HG03066 (cell line): ENCODE measurements at regions not wholly inside any gene's neighbourhood (a gene's known extent, or its start where the extent isn't known, plus 50 kb on each side); places are given as distances from the start of the nearest gene placed in this dataset.

ENCODE experiments used
- ATAC-seq: cut with Tn5 transposase; IDR thresholded peaks from one replicate; pipeline ENCODE4 v1.9.1; 2021; ENCODE audit warnings: low read depth; ENCODE audit not compliant: unreplicated experiment

DNA sequence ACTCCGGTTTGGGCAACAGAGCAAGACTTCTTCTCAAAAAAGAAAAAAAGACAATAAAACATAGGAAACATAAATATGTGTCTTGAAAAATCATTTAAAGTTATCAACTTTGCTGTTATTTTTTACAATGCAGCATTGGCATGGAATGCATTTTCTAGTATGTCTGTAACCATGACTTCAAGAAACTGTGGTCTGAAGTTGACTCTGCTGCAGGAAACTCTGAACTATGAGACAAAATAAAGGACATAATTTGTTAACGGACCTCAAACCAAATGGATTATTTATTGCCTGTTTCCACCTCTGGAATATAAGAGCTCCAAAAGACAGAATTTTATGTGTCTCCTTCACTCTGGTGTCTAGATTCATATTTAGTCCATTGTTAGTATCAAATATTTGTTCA is 79.1 kb downstream of the TRIB2 start:
- ATAC-seq = no peak

DNA sequence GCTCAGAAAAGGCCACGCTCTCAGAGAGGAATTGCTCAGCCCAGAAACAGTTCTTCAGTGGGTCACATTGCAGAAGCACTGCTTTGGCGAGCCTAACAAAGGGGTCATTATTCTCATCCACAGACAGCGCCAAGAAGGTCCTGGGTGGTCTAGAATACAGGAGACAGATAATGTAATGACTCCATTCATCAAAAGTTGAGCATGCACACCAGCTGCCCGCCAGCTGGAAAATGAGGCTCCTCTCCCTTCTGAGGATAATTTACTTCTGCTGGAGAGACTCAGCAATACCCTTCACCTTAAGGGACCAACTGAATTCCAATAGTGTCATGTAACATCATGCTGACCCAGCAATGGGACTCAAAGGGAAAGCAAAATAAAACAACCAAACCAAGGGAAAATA is 79.9 kb downstream of the TRIB2 start:
- no peak for ATAC-seq

DNA sequence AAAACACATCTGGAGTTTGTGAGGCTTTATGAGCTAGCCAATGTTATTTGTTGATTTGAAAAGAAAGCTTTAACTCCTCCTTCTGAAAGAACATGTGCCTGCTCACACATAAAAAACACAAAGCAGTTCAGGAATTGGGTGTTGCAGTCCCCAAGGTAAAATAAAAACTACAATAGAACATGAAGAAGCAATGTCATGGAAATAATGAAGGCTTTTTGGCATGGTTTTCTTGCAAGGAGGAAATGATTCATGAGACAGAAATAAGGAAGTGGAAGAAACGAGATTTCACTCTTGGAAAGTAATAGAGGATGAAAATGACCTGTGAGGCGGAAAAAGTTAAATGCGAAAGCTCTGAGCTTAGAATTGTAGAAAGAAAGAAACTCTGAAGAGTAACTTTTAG is 81.1 kb downstream of the TRIB2 start:
- no peak for ATAC-seq

DNA sequence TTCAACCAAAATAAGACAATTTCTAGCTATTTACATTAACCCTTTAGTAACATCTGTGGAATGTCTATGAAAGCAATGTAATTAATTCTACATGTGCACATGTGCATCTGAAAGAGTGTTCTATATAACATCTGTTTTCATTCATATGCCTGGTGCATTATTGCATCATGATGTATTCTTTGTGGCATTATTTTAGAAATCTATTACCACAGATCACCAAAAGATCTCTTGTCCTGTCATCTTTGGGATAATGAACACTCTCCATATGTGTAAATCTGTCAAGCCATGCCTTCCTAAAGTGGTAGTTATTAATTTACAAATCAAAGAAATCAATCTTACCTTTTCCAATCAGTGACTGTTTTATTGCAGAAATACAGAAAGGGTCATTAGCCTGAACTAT is 86.9 kb downstream of the TRIB2 start:
- no peak for ATAC-seq

DNA sequence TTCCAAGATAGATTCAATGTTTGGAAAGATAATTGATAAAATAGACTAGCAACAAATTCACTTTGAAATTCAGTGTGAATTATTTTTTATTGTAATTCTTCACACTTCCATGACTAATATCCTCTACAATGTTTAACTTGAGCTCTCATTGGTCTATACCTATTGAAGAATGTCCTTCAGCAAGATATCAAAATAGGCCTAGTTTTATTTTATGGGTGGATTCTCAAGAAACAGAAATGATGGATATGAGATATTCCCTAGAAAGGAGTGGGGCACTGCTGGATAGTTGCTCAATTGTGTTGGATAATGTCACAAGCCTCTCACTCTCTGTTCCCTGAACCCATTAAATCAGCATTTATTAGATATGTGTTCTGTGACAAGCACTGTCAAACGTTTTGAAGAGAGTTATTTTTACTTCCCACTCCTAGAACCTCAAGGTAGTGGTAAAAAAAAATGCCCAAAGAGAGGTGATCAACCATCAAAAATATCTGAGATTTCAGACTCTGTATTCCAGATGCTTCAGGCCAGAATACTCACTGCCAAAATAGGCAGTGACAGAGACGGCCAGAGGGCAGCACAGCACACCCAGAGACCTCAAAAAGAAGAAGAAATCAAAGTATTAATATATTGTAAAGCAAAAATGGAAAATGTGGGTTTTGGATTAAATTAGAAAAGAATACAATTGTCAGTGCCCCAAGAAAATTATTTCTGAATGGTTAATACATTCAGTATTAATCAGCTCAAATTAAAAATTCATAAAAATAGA is 87.5 kb downstream of the TRIB2 start:
- ATAC-seq = no peak

DNA sequence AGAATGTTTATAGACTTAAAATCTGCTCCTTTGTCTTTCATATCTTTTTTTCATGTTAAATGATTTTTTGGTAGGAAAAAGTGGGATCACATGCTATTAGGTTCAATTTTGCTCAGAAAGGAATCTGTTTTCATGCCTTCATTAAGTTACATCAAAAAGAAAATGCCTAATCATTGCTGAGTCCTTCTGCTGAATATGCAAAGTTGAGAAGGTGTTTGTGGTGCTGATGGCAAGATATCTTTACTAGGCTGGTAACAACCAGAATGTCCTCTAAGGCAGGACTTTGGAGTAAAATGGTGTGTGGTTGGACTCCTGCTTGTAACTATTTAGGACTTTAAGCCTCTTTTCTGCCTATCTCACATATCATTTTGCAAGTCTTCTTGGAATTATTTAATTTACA is 88.3 kb downstream of the TRIB2 start:
- ATAC-seq = no peak

DNA sequence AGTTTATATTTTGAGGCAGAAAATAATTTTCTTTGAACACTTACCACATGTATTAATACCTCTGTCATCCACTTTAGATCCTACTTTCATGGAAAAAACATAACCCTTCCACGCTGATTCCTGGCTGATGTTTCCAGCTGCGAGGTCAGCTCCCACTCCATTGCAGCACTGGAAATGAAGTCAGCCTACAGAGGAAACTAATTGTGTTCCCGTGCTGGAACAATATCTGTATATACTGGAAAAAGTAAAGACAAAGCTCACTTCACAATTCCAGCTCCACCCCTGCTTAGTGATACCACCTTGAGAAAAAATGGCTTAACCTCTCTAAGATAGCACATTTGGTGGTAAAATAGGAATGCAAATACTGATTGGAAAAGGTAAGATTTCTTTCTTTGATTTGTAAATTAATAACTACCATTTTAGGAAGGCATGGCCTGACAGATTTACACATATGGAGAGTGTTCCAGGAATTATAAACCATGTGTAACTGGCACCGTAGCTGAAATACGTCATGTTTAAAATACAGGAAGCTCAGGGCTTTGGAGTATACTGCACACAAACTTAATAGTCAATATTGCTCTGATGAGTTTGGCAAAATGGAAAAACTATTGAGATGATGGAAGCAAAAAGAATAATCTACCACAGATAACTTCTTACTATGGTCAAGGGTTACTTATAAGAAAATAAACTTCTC is 90.0 kb downstream of the TRIB2 start:
- ATAC-seq = no peak

DNA sequence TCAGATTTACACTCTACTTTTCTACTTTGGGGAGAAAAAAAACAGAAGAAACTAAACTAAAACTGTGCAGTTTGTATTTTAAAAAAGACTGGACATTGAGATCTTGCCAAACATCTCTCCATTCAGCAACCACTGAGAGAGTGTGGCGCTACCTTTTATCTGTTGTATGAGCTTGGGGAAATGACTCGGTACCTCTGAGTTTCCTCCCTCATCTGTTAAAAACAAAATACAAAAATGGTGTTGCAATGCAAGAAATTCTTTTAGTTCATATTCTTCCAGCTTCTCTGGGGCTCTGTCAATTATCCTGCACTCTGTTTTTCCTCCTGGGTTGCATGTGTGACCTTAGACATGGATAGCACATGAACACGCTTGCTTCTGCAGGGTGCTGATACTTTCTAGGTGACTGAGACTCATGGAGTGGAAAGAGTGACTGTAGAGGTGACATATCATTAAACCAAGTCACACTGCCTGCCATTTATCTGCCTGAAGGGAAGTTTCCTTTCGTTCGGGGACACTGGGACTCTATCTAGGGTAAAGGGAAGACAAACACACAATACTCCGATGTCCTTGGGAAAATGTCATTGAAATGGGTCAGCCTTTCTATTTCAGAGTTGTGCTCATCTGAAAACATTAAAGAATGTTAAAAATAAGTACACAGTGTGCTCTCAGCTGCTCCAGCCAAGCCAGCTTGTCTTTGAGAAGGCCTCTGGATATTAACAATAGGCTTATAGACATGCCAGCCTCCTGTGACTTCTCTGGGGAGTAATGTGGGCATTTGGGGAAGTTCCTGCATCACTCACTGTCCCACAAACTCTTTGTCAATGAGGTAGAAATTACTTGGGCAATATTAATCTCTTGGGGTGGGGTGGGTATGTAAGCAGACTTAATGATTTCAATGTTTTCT is 91.4 kb downstream of the TRIB2 start:
- ATAC-seq = no peak

DNA sequence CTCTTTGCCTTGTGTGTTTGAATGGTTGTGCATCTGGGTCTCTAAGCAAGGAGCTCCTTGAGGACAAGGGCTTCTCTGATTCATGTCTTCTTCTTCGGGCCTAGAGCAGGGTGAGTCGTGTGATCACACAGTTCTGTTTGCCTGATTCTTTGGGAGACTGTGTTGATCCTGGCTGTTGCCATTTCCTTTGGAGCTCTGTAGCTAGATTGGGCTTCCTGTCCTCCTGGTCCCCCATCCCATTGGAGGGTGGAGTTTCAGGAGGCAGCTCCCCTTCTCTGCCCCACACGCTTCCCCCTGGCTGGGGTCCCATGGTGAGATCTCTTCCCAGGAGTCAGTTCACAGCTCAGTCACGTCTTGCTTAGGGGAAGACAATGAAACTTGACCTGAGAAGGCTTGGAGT is 92.8 kb downstream of the TRIB2 start:
- ATAC-seq = no peak

DNA sequence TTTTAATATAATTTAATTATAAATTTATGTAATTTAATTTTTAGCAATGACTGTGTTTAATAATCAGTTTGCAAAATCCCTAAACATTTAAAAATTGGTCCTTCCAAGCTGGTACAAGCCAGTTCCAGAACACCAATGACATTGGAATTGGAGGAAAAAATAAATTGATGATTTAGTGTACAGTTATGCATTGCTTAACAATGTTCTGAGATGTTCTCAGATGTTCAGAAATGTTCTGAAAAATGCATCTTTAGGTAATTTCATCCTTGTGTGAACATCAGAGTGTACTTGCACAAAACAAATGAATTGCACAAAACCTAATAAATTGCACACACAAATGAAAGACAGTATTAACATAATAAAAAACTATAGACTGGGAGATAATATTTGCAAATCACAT is 95.2 kb downstream of the TRIB2 start:
- ATAC-seq = no peak

DNA sequence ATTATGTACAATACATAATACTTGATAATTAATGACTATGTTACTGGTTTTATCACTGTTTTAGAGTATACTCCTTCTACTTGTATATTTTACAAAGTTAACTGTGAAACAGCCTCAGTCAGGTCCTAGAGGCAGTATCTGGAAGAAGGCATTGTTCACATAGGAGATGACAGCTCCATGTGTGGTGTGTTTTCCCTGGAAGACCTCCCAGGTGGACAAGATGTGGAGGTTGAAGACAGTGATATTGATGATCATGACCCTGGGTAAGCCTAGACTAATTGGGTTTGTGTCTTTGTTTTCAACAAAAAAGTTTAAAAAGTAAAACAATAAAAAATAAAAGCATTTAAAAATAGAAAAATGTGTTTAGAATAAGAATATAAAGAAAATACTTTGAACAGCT is 96.4 kb downstream of the TRIB2 start:
- no peak for ATAC-seq

DNA sequence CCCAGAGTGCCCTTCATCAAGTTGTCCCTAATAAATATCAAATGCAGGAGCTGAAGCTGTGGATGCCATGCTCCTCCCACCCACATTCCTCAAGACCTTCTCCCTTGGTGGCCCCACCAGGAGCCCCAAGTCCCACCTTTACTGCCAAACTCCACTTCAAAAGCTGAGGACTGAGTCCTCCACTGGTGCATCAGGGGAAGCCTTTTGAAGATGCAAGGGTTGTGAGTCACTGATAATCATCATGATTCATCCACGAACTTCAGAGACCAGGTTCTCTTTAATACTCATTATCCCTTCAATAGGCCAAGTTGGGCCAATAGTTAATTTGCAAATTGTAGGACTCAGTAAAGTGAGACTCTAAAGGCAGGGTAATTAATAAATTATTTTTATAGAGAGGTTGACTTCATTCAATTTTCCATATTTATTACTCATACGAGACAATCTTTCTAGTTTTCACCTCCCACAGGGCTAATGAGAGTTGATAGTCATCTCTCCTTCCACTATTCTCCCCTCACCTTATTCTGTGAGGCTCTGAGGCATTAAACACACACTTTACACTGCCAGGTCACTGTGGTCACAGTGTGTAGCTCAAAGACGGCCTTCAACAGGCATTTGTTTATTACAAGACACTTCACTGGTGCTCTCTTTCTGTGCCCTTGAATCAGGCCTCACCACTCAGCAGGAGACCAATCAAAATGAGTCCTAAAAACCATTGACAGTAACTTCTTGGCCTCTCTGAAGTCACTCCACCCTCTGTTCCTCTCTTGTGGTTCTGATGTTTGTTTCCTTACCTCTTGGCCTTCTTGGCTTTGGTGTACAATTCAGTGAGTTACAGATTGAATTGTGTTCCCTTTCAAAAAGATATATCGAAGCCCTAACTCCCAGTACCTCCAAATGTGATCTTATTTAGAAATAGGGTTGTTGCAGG is 99.9 kb downstream of the TRIB2 start:
- ATAC-seq = no peak

DNA sequence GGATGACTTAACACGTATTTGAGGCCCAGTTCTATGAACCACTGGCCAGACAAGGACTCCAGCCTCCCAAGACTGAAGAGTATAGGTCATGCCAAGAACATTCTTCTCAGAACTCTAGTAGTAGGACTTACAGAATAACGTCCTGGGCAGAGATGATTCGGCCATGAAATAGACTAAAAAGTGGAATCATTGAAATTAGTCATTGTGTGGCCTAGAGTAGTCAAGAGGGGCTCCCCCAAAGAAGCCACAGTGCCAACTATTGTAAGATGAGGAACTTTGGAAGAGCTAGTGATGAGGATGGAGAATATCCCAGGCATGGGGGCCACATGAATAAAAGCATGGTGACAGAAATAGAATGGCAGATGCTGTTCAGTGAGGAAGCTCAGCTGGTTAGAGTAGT is 101.1 kb downstream of the TRIB2 start:
- ATAC-seq = no peak

DNA sequence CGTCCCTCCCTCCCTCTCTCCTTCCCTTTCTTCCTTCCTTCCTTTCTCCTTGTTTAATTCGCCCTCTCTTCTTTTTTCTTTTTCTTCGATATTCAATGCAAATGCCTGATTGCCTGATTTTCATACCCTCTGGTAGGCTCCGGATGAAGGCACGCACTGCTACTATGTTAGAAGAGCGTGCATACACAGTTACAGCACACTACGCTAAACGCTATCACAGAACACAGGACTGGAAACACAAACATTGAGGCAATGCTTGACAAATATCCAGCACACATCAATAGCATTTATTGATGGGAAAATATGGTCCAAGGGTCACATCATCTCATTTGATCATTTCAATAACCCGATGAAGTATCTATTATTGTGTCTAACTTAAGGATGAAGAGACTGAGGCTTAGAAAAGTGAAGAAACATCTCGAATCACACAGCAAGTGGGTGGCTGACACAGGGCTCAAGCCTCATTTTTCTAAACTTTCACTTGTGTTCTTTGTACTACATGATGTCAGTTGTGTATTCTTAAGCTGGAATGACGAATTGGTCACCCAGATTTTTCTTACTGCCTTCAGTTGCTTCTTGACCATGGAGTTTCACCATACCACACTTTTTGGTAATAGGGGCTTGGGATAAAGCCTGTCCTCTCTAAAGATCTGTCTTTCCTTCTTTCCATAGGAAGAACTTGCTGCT is 101.8 kb downstream of the TRIB2 start:
- no peak for ATAC-seq

DNA sequence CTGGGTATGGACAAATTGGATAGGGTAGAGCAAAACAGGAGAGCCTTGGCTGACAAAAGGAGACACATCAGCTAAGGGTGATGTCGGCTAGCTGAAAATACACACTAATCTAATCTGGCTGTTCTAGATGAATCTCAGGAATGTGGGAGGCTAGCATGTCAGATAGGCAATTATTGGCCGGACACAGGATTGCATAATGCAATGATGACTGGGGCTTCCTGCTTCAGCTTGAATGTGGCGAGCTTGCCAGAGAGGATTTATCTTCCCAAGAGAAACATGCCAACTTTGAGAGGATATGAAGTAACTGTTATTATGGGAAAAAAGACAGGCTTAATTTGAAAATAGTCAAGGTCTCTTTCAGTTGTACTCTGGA is 102.4 kb downstream of the TRIB2 start:
- no peak for ATAC-seq

DNA sequence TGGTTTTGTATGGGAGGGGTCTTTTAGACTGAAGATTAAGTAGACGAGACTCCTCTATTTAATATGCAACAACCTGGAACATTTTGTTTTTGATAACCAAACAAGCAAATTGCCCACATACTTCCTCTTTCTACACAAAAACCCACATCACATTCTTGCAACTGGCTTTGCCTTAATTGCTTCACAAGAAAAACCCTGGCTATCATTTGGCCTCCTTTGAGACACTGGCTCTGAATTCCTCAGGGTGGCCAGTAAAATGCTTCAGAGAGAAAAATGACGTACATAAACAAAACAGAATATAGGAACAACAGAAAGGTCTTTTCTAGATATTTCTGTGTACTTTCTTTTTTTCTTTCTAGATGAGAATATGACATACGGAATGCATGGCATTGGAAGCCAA is 103.0 kb downstream of the TRIB2 start:
- ATAC-seq = no peak

DNA sequence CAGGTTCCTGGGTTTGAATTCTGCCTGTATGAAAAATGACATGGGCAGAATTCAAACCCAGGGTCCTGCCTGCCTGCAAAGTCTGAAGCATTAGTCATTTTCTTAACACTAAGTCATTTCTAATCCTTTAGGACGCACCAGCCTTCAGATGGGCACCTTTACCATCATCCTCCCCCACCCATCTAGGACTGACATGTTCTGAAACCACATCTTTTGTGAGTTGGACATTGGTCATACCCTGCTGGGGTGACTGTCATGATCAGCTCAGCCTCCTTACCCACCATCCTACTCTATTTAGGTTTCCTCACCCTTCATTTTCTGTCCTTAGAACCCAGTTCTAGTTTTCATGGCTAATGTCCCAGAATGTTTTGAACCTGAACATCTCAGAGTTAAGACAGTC is 104.9 kb downstream of the TRIB2 start:
- no peak for ATAC-seq

DNA sequence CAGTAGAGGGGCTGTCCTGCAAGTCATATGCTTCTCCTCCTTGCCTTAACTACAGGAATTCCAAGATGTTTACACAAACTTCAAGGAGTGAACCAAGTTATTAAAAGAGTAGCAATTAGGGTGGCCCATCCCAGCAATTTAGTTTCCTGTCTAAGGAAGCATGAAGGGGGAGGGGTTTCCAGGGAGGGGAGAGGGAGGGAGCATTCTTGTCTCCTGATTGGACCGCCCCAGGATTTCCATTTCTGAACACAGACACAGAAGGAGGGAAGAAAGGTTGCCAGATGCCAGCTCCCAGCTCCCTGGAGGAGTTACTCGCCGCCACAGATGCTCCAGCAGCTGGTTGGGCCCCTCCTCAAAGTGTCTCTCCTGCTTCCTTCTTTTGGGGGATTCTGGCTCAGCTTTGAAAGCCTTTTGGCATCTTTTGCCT is 107.6 kb downstream of the TRIB2 start:
- no peak for ATAC-seq

DNA sequence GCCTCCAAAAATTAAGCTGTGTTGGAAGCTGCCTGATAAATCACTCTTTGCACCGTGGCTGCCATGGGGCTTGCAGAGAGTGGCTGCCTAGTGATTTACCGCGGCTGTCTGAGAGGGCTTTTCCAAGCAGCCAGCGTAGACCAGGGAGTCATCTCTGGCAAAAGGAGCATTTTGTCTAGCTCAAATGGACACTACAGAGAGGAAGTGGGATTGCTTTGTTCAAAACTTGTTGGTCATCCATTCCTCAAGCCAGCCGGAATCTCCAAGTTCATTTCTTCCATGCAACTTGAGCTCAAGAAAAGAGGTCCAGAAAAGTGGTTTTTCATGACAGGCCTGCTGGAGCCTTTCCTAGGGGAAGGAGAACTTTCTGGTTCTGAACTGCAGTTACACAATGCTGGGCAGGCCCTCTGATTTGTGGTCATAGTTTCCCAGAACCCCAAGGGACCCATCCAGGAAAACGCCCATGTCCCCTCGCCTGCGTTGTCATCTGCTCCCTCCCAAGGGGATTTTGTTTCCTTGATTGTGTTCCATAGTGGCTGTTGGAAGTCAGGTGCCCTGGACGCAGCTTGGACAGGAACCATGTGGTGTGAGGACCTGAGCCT is 108.1 kb downstream of the TRIB2 start:
- ATAC-seq = no peak
